ENCODE measurements at regions not wholly inside any gene's neighbourhood (a gene's known extent, or its start where the extent isn't known, plus 50 kb on each side); places are given as distances from the start of the nearest gene placed in this dataset.

- Histone ChIP-seq H3K9me3 (ENCODE audit: control extremely low read depth in 1 of 3, control insufficient read depth in 2 of 3, insufficient read depth in 1 of 3, low read length in 2 of 3) (peaks cover 0 to 2% (median 0%) of the 10 kb centered on the region in 3 donors), H3K4me3 (ENCODE audit: control extremely low read depth in 1 of 5, extremely low read depth in 1 of 5, insufficient read depth in 1 of 5, low read depth in 2 of 5, low read length in 4 of 5) (no peak overlapping the region), H2AFZ (ENCODE audit: insufficient read depth, low read depth, low read length, poor library complexity, severe bottlenecking) (no peak overlapping the region), H3K27me3 (replicated peaks in 1 of 4; ENCODE audit: control extremely low read depth in 1 of 4, control insufficient read depth in 3 of 4, insufficient read depth in 4 of 4, low read length in 3 of 4) (peaks cover 0 to 3% (median 0%) of the 10 kb centered on the region in 4 experiments), H4K20me1 (ENCODE audit: control insufficient read depth, insufficient read depth, low read length, poor library complexity, severe bottlenecking) (no peaks in the 10 kb centered on the region), H3K9ac (ENCODE audit: low read length) (no peak overlapping the region), H3K79me2 (ENCODE audit: control insufficient read depth, insufficient read depth, low read length) (no peaks in the 10 kb centered on the region), H3K36me3 (replicated peaks in 1 of 2; ENCODE audit: control extremely low read depth in 1 of 2, control insufficient read depth in 1 of 2, extremely low read depth in 1 of 2, insufficient read depth in 2 of 2, low read length in 1 of 2) (no peaks in the 10 kb centered on the region), H3K4me1 (ENCODE audit: control insufficient read depth in 2 of 2, insufficient read depth in 2 of 2, low read length in 2 of 2) (peaks cover 2 to 3% of the 10 kb centered on the region in 2 donors), H3K27ac (ENCODE audit: low read length in 2 of 2) (no peak overlapping the region), H3K4me2 (replicated peaks; ENCODE audit: low read depth, low read length, poor library complexity, severe bottlenecking) (no peak overlapping the region)
- Mint-ChIP-seq H3K27me3 (peaks cover 13% of the 10 kb centered on the region), H3K4me1 (peaks cover 7% of the 10 kb centered on the region), H3K27ac (no peak overlapping the region), H3K9me3 (ENCODE audit: insufficient read depth) (no peaks in the 10 kb centered on the region), H3K4me3 (no peak overlapping the region)
- POLR2A ChIA-PET: no interaction called here
- CTCF ChIA-PET: no interaction called here
- TF ChIP-seq, protein P1, sequence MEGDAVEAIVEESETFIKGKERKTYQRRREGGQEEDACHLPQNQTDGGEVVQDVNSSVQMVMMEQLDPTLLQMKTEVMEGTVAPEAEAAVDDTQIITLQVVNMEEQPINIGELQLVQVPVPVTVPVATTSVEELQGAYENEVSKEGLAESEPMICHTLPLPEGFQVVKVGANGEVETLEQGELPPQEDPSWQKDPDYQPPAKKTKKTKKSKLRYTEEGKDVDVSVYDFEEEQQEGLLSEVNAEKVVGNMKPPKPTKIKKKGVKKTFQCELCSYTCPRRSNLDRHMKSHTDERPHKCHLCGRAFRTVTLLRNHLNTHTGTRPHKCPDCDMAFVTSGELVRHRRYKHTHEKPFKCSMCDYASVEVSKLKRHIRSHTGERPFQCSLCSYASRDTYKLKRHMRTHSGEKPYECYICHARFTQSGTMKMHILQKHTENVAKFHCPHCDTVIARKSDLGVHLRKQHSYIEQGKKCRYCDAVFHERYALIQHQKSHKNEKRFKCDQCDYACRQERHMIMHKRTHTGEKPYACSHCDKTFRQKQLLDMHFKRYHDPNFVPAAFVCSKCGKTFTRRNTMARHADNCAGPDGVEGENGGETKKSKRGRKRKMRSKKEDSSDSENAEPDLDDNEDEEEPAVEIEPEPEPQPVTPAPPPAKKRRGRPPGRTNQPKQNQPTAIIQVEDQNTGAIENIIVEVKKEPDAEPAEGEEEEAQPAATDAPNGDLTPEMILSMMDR (IDR thresholded peaks at IDR 0.05): no peak
- TF ChIP-seq EZH2 (IDR thresholded peaks at IDR 0.05; ENCODE audit: borderline replicate concordance, insufficient read depth, low read depth, low read length, poor library complexity, severe bottlenecking): no peak
- intact Hi-C loops (cut with micrococcal nuclease): no loop called here
- ATAC-seq (ENCODE audit: low read depth) (no peak), DNase-seq (no peak)
These were observed 123.1 kb upstream of the HTR2A start for GRCh38 chr13:47019977-47020376.

DNA sequence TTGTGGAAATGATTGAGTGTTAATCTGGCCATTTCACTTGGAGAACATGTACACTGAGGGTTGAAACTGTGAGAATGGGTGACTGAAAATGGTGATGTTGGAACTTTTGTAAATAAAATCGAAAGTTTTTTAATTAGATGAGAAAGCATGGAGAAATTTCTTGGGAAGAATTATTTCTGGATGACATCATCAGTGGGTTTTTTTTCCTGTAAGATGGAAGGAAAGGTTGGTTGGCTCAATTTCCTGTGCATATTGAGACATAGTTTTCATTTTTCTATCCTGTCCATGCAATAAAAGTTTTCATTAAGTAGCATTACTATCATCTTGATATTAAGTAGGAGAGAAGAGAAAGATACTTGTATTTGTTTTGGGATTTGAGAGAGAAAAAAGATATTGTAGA, 120.6 kb upstream of the HTR2A start:
- H3K9ac ChIP-seq (ENCODE audit: low read length): no peak overlapping the region
- H3K36me3 ChIP-seq (replicated peaks in 1 of 2; ENCODE audit: control extremely low read depth in 1 of 2, control insufficient read depth in 1 of 2, extremely low read depth in 1 of 2, insufficient read depth in 2 of 2, low read length in 1 of 2): no peaks in the 10 kb centered on the region
- H3K9me3 ChIP-seq (ENCODE audit: control extremely low read depth in 1 of 3, control insufficient read depth in 2 of 3, insufficient read depth in 1 of 3, low read length in 2 of 3): peaks cover 0 to 2% (median 0%) of the 10 kb centered on the region in 3 donors
- H3K27ac ChIP-seq (ENCODE audit: low read length in 2 of 2): no peak overlapping the region
- ChIA-PET POLR2A (no interaction called here), CTCF (no interaction called here)
- Mint-ChIP-seq H3K27ac (no peak overlapping the region), H3K4me1 (peaks cover 3% of the 10 kb centered on the region), H3K4me3 (no peak overlapping the region), H3K9me3 (ENCODE audit: insufficient read depth) (no peaks in the 10 kb centered on the region), H3K27me3 (peaks cover 9% of the 10 kb centered on the region)
- TF ChIP-seq EZH2 (IDR thresholded peaks at IDR 0.05; ENCODE audit: borderline replicate concordance, insufficient read depth, low read depth, low read length, poor library complexity, severe bottlenecking): no peak
- TF ChIP-seq, protein P1 (IDR thresholded peaks at IDR 0.05): no peak
- H4K20me1 ChIP-seq (ENCODE audit: control insufficient read depth, insufficient read depth, low read length, poor library complexity, severe bottlenecking): no peaks in the 10 kb centered on the region
- H2AFZ ChIP-seq (ENCODE audit: insufficient read depth, low read depth, low read length, poor library complexity, severe bottlenecking): no peak overlapping the region
- peaks cover 0 to 2% of the 10 kb centered on the region in 2 donors for H3K4me1 ChIP-seq (ENCODE audit: control insufficient read depth in 2 of 2, insufficient read depth in 2 of 2, low read length in 2 of 2)
- intact Hi-C loops (cut with micrococcal nuclease): no loop called here
- no peak overlapping the region for H3K4me2 ChIP-seq (replicated peaks; ENCODE audit: low read depth, low read length, poor library complexity, severe bottlenecking)
- H3K4me3 ChIP-seq (ENCODE audit: control extremely low read depth in 1 of 5, extremely low read depth in 1 of 5, insufficient read depth in 1 of 5, low read depth in 2 of 5, low read length in 4 of 5): no peak overlapping the region
- no peaks in the 10 kb centered on the region for H3K27me3 ChIP-seq (replicated peaks in 1 of 4; ENCODE audit: control extremely low read depth in 1 of 4, control insufficient read depth in 3 of 4, insufficient read depth in 4 of 4, low read length in 3 of 4)
- DNase-seq: no peak
- no peaks in the 10 kb centered on the region for H3K79me2 ChIP-seq (ENCODE audit: control insufficient read depth, insufficient read depth, low read length)
- no peak for ATAC-seq (ENCODE audit: low read depth)
- WGBS (ENCODE audit: insufficient coverage): 71% methylated on average over 1 of the region's 1 CpG

All from B cell (primary cell).